Cardiac fibroblast (primary cell): ENCODE measurements at regions not wholly inside any gene's neighbourhood (a gene's known extent, or its start where the extent isn't known, plus 50 kb on each side); places are given as distances from the start of the nearest gene placed in this dataset.
A peak's percentile ranks its signal among the peaks of the same experiment; 100 is the strongest.

ENCODE experiments used
- DNase-seq, 2 donors: peaks; one replicate each; pipeline versions ENCODE4 v3.0.0 to v3.0.0-alpha.2; 2010; ENCODE audit warnings: low read depth in 2 of 2
- H3K4me3 ChIP-seq, 2 donors: replicated peaks in 1 of 2; 1 replicate in 1 of 2; 2 replicates in 1 of 2; pipeline ENCODE4 v1.5.1; 2011; ENCODE audit warnings: low read depth in 2 of 2, low read length in 2 of 2, mild to moderate bottlenecking in 2 of 2, moderate library complexity in 1 of 2
- TF ChIP-seq, protein P1 (sequence below): IDR thresholded peaks from one replicate; pipeline ENCODE4 v1.5.1; 2011; ENCODE audit warnings: low read depth, mild to moderate bottlenecking, low read length, inconsistent platforms

DNA sequence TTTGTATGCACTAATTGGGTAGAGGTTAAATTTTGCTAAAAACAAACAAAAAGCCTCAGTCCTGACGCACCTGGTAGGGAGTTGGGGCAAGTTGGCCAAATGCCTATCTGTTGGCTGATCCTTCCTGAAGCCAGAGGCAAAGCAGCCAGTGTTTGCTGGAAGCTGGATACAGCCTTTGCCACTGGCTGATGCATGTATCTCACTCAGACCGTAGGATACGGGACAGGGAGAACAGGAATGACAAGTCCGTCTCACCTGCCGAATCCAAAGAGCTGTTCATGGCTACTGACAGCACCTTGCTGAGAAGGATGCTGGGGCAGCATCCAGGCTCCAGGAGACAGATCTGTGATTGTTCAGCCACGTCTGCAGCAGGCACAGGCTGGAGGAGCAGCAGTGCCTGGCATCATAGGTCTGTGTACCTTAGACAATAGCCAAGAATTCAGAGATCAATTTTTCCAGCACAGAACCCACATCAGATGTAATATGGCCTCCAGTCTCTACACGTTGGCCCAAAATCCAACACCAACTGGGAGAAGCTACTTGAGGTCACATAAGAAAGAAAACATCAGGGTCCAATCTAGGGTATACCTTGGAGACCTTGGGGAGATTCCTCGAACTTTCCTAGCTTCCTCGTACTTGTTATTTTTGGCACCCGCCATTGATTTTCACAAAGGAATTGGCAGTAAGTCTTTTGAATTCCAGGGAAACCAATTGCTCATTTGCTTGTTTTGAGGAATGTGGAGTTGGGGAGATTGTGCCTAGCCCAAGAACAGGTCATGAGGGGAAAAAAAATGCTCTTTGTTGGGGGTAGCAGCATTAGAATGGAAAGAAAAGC lies 108.5 kb upstream of the ARMC2 start:
- peak; percentile 50 to 68 for DNase-seq
- no peak overlapping the region for H3K4me3 ChIP-seq
- TF ChIP-seq, protein P1, sequence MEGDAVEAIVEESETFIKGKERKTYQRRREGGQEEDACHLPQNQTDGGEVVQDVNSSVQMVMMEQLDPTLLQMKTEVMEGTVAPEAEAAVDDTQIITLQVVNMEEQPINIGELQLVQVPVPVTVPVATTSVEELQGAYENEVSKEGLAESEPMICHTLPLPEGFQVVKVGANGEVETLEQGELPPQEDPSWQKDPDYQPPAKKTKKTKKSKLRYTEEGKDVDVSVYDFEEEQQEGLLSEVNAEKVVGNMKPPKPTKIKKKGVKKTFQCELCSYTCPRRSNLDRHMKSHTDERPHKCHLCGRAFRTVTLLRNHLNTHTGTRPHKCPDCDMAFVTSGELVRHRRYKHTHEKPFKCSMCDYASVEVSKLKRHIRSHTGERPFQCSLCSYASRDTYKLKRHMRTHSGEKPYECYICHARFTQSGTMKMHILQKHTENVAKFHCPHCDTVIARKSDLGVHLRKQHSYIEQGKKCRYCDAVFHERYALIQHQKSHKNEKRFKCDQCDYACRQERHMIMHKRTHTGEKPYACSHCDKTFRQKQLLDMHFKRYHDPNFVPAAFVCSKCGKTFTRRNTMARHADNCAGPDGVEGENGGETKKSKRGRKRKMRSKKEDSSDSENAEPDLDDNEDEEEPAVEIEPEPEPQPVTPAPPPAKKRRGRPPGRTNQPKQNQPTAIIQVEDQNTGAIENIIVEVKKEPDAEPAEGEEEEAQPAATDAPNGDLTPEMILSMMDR: no peak

DNA sequence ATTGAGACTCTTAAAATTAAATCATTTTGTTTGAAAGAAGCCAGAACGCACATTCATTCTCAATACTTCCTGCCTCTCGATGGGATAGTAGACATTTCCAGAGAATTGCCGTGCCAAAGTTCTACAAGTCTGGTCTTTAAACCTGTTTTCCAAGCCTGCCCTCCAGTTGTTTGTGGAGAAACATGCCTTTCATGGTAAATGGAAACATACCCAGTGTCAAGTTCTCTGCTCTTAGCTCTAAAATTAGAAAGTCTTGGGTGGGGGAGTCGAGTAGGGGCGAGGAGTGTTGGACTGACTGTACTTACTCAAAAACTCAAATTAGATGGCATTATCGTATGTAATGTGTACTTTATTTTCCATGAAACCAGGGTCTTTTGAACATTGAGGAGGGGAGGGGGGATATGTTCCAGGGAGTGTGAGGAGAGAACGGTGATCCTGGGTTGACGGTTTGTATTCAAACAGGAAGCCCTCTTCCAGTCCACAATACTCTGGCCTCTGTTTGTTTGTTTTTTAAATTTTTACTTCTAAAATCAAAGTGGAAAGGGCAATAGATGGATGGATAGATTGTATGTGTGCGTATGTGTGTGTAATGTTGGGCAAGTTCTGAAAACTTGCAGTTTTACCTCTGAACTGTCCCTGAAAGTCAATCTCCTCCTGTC lies 106.8 kb upstream of the ARMC2 start:
- H3K4me3 ChIP-seq: no peak overlapping the region
- no peak for DNase-seq
- TF ChIP-seq, protein P1: no peak

DNA sequence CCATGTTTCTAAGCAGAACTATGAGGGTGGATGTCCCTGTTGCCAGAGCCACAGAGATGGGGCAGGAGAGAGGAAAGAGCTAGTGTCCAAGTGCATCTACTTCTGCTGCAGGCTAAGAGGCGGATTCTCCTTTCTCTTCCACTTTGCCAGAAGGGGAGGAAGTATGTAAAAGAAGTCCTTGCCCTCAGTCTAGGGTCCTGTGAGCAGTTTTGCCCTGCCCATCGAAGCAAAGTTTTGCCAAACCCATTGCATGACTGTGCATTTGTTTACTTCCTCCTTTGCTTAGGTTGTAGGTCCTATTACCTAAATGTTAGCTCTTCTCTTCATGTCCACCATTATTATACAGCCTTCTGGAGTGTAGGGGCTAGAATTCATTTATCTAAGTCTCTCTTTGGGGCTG lies 106.2 kb upstream of the ARMC2 start:
- H3K4me3 ChIP-seq: no peak overlapping the region
- no peak for DNase-seq
- TF ChIP-seq, protein P1: no peak

DNA sequence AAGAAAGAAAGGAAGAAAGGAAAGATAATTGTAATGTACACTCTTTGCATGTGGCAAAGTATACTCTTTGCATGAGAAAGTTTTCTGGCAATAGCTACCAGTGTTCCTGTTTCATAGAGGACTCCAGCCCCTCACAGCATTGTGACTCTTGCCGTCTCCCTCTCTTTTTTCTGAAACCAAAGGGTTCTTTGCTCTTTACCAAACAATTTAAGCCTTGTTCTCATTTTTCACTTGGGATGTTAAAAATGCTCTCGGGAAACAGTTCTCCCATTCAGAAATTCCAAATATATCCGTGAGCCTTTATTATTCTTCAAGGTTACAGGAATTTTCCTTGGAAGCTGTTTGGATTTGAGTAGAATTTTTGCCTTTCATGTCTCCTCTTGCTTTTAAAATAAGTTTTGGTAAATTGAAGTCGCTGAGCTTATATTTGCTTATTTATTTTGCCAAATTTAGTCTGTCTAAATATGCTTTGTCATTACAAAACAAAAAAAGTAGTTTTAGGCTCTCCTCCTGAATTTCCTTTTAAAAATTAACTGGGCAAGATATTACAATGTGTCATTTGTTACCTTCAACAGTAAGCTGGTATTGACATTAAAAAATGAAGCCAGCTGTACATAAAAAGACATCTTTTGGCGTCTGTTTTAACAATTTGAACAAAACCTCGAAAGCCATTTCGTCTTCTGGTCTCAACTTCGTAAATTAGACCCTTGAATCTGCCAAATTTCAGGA lies 103.8 kb upstream of the ARMC2 start:
- DNase-seq: no peak
- TF ChIP-seq, protein P1: no peak
- H3K4me3 ChIP-seq: no peak overlapping the region

DNA sequence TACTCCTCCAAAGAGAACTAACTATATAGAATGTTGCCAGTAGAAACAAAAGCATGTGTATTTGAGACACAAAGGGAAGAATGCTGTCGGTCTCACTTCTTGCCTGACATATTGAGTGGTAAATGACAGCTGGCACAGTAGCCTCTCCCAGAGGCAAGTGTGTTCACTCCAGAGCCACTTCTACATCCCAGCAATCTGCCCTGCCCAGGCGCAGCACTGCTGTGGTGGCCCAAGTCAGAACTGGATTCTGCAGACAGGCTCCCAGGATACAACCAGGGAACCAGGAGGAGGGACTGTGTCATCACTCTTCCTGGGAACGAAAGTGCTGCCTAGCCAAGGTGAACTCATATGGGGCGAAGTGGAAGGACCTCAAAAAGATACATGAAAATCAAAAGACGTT lies 103.2 kb upstream of the ARMC2 start:
- TF ChIP-seq, protein P1: no peak
- no peak for DNase-seq
- no peak overlapping the region for H3K4me3 ChIP-seq

DNA sequence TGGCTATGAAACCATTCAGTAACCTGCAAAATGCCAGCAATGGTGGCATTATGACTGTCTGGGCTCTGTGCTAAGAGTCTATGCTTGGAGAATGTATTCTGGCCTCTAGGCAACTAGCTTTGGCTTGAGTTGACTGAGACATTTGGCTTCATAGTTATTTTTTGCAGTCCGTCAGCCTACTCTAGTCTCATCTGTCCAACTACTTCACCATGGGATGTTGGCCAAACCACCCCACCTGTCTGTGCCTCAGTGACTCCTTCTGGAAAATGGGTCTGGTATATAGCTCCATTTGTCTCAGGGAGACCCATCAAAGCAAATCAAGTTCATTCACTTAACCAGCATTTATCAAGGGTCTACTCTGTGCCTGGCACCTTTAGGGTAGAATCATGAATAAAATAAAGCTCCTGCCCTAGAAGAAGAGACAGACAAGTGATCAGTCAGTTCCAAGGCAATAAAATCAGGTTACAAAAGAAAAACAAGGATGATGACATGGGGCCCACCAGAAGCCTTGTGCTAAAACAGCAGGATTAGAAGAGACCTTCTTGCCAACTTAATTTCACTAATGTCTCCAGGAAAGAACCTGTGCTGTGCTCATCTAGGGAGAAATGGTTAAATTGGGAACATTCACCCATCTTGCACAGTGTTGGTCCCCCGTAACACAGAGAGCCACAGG lies 102.4 kb upstream of the ARMC2 start:
- TF ChIP-seq, protein P1: no peak
- DNase-seq: no peak
- H3K4me3 ChIP-seq: no peak overlapping the region
